ENCODE measurements at regions not wholly inside any gene's neighbourhood (a gene's known extent, or its start where the extent isn't known, plus 50 kb on each side); places are given as distances from the start of the nearest gene placed in this dataset.

GRCh38 chr2:2719015-2719414 lies 387.9 kb upstream of the MYT1L start:
- no peak overlapping the region for H3K4me3 ChIP-seq (ENCODE audit: low read depth in 1 of 3, low read length in 3 of 3)
- 50% methylated on average over 6 of the region's 6 CpGs for WGBS
- no peaks in the 10 kb centered on the region for H3K36me3 ChIP-seq (ENCODE audit: control insufficient read depth in 4 of 4, insufficient read depth in 3 of 4, low read depth in 1 of 4, low read length in 3 of 4)
- H3K9ac ChIP-seq (ENCODE audit: low read depth in 1 of 2, low read length in 2 of 2) = no peak overlapping the region
- H3K27me3 ChIP-seq (ENCODE audit: control insufficient read depth in 4 of 4, insufficient read depth in 4 of 4, low read length in 3 of 4) = peaks cover 0 to 5% (median 0%) of the 10 kb centered on the region in 4 donors
- H3K4me1 ChIP-seq (ENCODE audit: control insufficient read depth in 4 of 4, insufficient read depth in 4 of 4, low read length in 3 of 4) = no peaks in the 10 kb centered on the region
- H3K9me3 ChIP-seq (ENCODE audit: control insufficient read depth in 4 of 4, low read length in 3 of 4) = no peaks in the 10 kb centered on the region
- H3K27ac ChIP-seq (ENCODE audit: low read depth in 1 of 2, low read length in 2 of 2) = no peak overlapping the region
- no peak for DNase-seq (ENCODE audit: low spot score)
- no peak for TF ChIP-seq JUND (IDR thresholded peaks at IDR 0.05)
- peak; percentile 20 for TF ChIP-seq REST (IDR thresholded peaks at IDR 0.05)

GRCh38 chr2:2717406-2717805 lies 386.3 kb upstream of the MYT1L start:
- H3K9me3 ChIP-seq (ENCODE audit: control insufficient read depth in 4 of 4, low read length in 3 of 4) = no peaks in the 10 kb centered on the region
- H3K9ac ChIP-seq (ENCODE audit: low read depth in 1 of 2, low read length in 2 of 2) = no peak overlapping the region
- no peak for TF ChIP-seq FOXA2 (IDR thresholded peaks at IDR 0.05)
- TF ChIP-seq ATF3 (IDR thresholded peaks at IDR 0.05) = no peak
- TF ChIP-seq CTCF (IDR thresholded peaks at IDR 0.05; ENCODE audit: low read depth, low read length, missing input control) = no peak
- no peak for TF ChIP-seq HNF4A (conservative IDR thresholded peaks at IDR 0.05)
- H3K36me3 ChIP-seq (ENCODE audit: control insufficient read depth in 4 of 4, insufficient read depth in 3 of 4, low read depth in 1 of 4, low read length in 3 of 4) = no peaks in the 10 kb centered on the region
- no peak overlapping the region for H3K27ac ChIP-seq (ENCODE audit: low read depth in 1 of 2, low read length in 2 of 2)
- 71% methylated on average over 7 of the region's 7 CpGs for WGBS
- DNase-seq (ENCODE audit: low spot score) = no peak
- peaks cover 0 to 5% (median 0%) of the 10 kb centered on the region in 4 donors for H3K27me3 ChIP-seq (ENCODE audit: control insufficient read depth in 4 of 4, insufficient read depth in 4 of 4, low read length in 3 of 4)
- H3K4me3 ChIP-seq (ENCODE audit: low read depth in 1 of 3, low read length in 3 of 3) = no peak overlapping the region
- no peaks in the 10 kb centered on the region for H3K4me1 ChIP-seq (ENCODE audit: control insufficient read depth in 4 of 4, insufficient read depth in 4 of 4, low read length in 3 of 4)

- Histone ChIP-seq H3K4me3 (ENCODE audit: low read depth in 1 of 3, low read length in 3 of 3) (no peak overlapping the region), H3K4me1 (ENCODE audit: control insufficient read depth in 4 of 4, insufficient read depth in 4 of 4, low read length in 3 of 4) (no peaks in the 10 kb centered on the region), H3K9ac (ENCODE audit: low read depth in 1 of 2, low read length in 2 of 2) (no peak overlapping the region), H3K36me3 (ENCODE audit: control insufficient read depth in 4 of 4, insufficient read depth in 3 of 4, low read depth in 1 of 4, low read length in 3 of 4) (no peaks in the 10 kb centered on the region), H3K9me3 (ENCODE audit: control insufficient read depth in 4 of 4, low read length in 3 of 4) (no peaks in the 10 kb centered on the region), H3K27me3 (ENCODE audit: control insufficient read depth in 4 of 4, insufficient read depth in 4 of 4, low read length in 3 of 4) (peaks cover 0 to 5% (median under 1%) of the 10 kb centered on the region in 4 donors), H3K27ac (ENCODE audit: low read depth in 1 of 2, low read length in 2 of 2) (no peak overlapping the region)
- no peak for DNase-seq (ENCODE audit: low spot score)
- TF ChIP-seq FOXA1 (IDR thresholded peaks at IDR 0.05) (no peak), RXRA (IDR thresholded peaks at IDR 0.05) (no peak), TAF1 (conservative IDR thresholded peaks at IDR 0.05) (no peak), RAD21 (IDR thresholded peaks at IDR 0.05) (no peak), FOXA2 (IDR thresholded peaks at IDR 0.05) (no peak)
- WGBS = 76% methylated on average over 11 of the region's 11 CpGs
These were observed 385.7 kb upstream of the MYT1L start for GRCh38 chr2:2716771-2717170.

All from liver (tissue), 8 donors.